Left colon (tissue), 2 donors: ENCODE measurements at regions not wholly inside any gene's neighbourhood (a gene's known extent, or its start where the extent isn't known, plus 50 kb on each side); places are given as distances from the start of the nearest gene placed in this dataset.
A peak's percentile ranks its signal among the peaks of the same experiment; 100 is the strongest.
"Not testable (repeated sequence)": the region's sequence is repeated elsewhere in the genome, so short reads cannot be mapped to it uniquely, and the experiment has no call there.

Experiments used
- ATAC-seq: fragments of 200-7000 bp; cut with Tn5 transposase; one replicate; pipeline ENCODE4 v1.9.1; 2020; ENCODE audit warnings: mild to moderate bottlenecking, moderate library complexity
- DNase-seq, 2 donors: peaks; one replicate each; pipeline ENCODE4 v3.0.0-alpha.2; 2020
- intact Hi-C, 2 donors: fragments of 100-400 bp; cut with DNase I in 1 of 2; cut with micrococcal nuclease in 1 of 2; formaldehyde crosslinking; loops; one replicate each; pipeline versions ENCODE4 v1.11.2 to v1.14.0; 2022; cut with DNase I, micrococcal nuclease
- donor health status: DM: no; HTN: no; CAD: no.
- donor health status: DM: yes; HTN: yes; CAD: no.

GRCh38 chr5:167831754-167832504 lies 459.5 kb upstream of the WWC1 start:
- ATAC-seq, result no peak
- DNase-seq, result no peak
- intact Hi-C loops, result no loop called here

- no peak for DNase-seq
- intact Hi-C loops, result no loop called here
- no peak for ATAC-seq
Observed at GRCh38 chr5:167832609-167833008, 458.8 kb upstream of the WWC1 start.

GRCh38 chr5:167833456-167833855 lies 458.0 kb upstream of the WWC1 start:
- intact Hi-C loops, result no loop called here
- ATAC-seq (no peak), DNase-seq (no peak)

- ATAC-seq (no peak), DNase-seq (no peak)
- intact Hi-C loops, result no loop called here
Observed at GRCh38 chr5:167835146-167835545, 456.3 kb upstream of the WWC1 start.

GRCh38 chr5:167837127-167837526 lies 454.3 kb upstream of the WWC1 start:
- DNase-seq, result no peak
- no peak for ATAC-seq
- intact Hi-C loops, result no loop called here

GRCh38 chr5:167839065-167839464 lies 452.4 kb upstream of the WWC1 start:
- DNase-seq (no peak), ATAC-seq (no peak)
- intact Hi-C loops, result no loop called here

- ATAC-seq (no peak), DNase-seq (no peak)
- intact Hi-C loops, result no loop called here
Observed at GRCh38 chr5:167840527-167841130, 450.8 kb upstream of the WWC1 start.

- ATAC-seq (no peak), DNase-seq (no peak)
- intact Hi-C loops, result no loop called here
Observed at GRCh38 chr5:167843881-167844572, 447.4 kb upstream of the WWC1 start.

GRCh38 chr5:167845952-167846351 lies 445.5 kb upstream of the WWC1 start:
- DNase-seq (no peak), ATAC-seq (no peak)
- intact Hi-C loops, result no loop called here

- DNase-seq (no peak), ATAC-seq (no peak)
- intact Hi-C loops, result no loop called here
Observed at GRCh38 chr5:167849874-167850273, 441.6 kb upstream of the WWC1 start.

GRCh38 chr5:167850911-167851310 lies 440.5 kb upstream of the WWC1 start:
- intact Hi-C loops, result no loop called here
- ATAC-seq (no peak), DNase-seq (no peak)

- no peak for DNase-seq
- intact Hi-C loops, result no loop called here
- no peak for ATAC-seq
Observed at GRCh38 chr5:167851416-167851815, 440.0 kb upstream of the WWC1 start.

GRCh38 chr5:167852515-167852914 lies 438.9 kb upstream of the WWC1 start:
- intact Hi-C loops, result no loop called here

GRCh38 chr5:167853421-167853820 lies 438.0 kb upstream of the WWC1 start:
- ATAC-seq, result no peak
- DNase-seq, result no peak
- intact Hi-C loops, result no loop called here

More at GRCh38 chr5:167852515-167852914, 438.9 kb upstream of the WWC1 start:
- no peak for ATAC-seq
- no peak for DNase-seq

GRCh38 chr5:167855818-167856217 lies 435.6 kb upstream of the WWC1 start:
- intact Hi-C loops, result no loop called here
- DNase-seq (no peak), ATAC-seq (no peak)

GRCh38 chr5:167857321-167857720 lies 434.1 kb upstream of the WWC1 start:
- ATAC-seq (no peak), DNase-seq (no peak)
- intact Hi-C loops, result no loop called here

GRCh38 chr5:167858186-167858855 lies 433.1 kb upstream of the WWC1 start:
- DNase-seq, intact Hi-C loops: not testable (repeated sequence)

GRCh38 chr5:167861129-167861927 lies 430.1 kb upstream of the WWC1 start:
- intact Hi-C loops, result no loop called here

More at GRCh38 chr5:167858186-167858855, 433.1 kb upstream of the WWC1 start:
- not testable (repeated sequence) for ATAC-seq

GRCh38 chr5:167861928-167862426 lies 429.5 kb upstream of the WWC1 start:
- intact Hi-C loops, result no loop called here
- DNase-seq (no peak), ATAC-seq (no peak)

More at GRCh38 chr5:167861129-167861927, 430.1 kb upstream of the WWC1 start:
- DNase-seq (peak in 1 of 2 donors; percentile 9), ATAC-seq (no peak)
